ENCODE measurements at regions not wholly inside any gene's neighbourhood (a gene's known extent, or its start where the extent isn't known, plus 50 kb on each side); places are given as distances from the start of the nearest gene placed in this dataset.
"Not testable (repeated sequence)": the region's sequence is repeated elsewhere in the genome, so short reads cannot be mapped to it uniquely, and the experiment has no call there.

GRCh38 chr7:114279901-114280300 is 134.7 kb upstream of the FOXP2 start:
- no peaks in the 10 kb centered on the region for H3K27me3 ChIP-seq (ENCODE audit: control insufficient read depth, insufficient read depth)
- no peak overlapping the region for H3K27ac ChIP-seq (ENCODE audit: low read length)
- DNase-seq (no peak), ATAC-seq (no peak)
- 88% methylated on average over 1 of the region's 1 CpG for WGBS
- no peaks in the 10 kb centered on the region for H3K4me1 ChIP-seq (ENCODE audit: control insufficient read depth, insufficient read depth, low read length)
- H3K4me3 ChIP-seq (ENCODE audit: low read length) = no peak overlapping the region
- no peaks in the 10 kb centered on the region for H3K9me3 ChIP-seq (ENCODE audit: control insufficient read depth, low read length)
- intact Hi-C loops (cut with DNase I) = no loop called here

GRCh38 chr7:114273218-114273617 is 141.4 kb upstream of the FOXP2 start:
- Histone ChIP-seq H3K27ac (ENCODE audit: low read length) (no peak overlapping the region), H3K4me1 (ENCODE audit: control insufficient read depth, insufficient read depth, low read length) (no peaks in the 10 kb centered on the region), H3K27me3 (ENCODE audit: control insufficient read depth, insufficient read depth) (no peaks in the 10 kb centered on the region), H3K4me3 (ENCODE audit: low read length) (no peak overlapping the region), H3K9me3 (ENCODE audit: control insufficient read depth, low read length) (no peaks in the 10 kb centered on the region)
- ATAC-seq = no peak
- intact Hi-C loops (cut with DNase I) = no loop called here
- DNase-seq = no peak
- 87% methylated on average over 1 of the region's 1 CpG for WGBS

- intact Hi-C loops (cut with DNase I) = no loop called here
- DNase-seq (no peak), ATAC-seq (no peak)
- 64% methylated on average over 1 of the region's 1 CpG for WGBS
- Histone ChIP-seq H3K27me3 (ENCODE audit: control insufficient read depth, insufficient read depth) (no peaks in the 10 kb centered on the region), H3K4me3 (ENCODE audit: low read length) (no peak overlapping the region), H3K4me1 (ENCODE audit: control insufficient read depth, insufficient read depth, low read length) (no peaks in the 10 kb centered on the region), H3K27ac (ENCODE audit: low read length) (no peak overlapping the region), H3K9me3 (ENCODE audit: control insufficient read depth, low read length) (no peaks in the 10 kb centered on the region)
Observed at GRCh38 chr7:114269714-114270113, 144.9 kb upstream of the FOXP2 start.

GRCh38 chr7:114267550-114267949 is 147.1 kb upstream of the FOXP2 start:
- WGBS = 95% methylated on average over 3 of the region's 3 CpGs
- ATAC-seq; H3K9me3 ChIP-seq (ENCODE audit: control insufficient read depth, low read length); intact Hi-C loops (cut with DNase I); DNase-seq; H3K27ac ChIP-seq (ENCODE audit: low read length); H3K4me3 ChIP-seq (ENCODE audit: low read length); H3K4me1 ChIP-seq (ENCODE audit: control insufficient read depth, insufficient read depth, low read length); H3K27me3 ChIP-seq (ENCODE audit: control insufficient read depth, insufficient read depth): not testable (repeated sequence)

- Histone ChIP-seq H3K4me1 (ENCODE audit: control insufficient read depth, insufficient read depth, low read length) (no peaks in the 10 kb centered on the region), H3K27ac (ENCODE audit: low read length) (no peak overlapping the region), H3K9me3 (ENCODE audit: control insufficient read depth, low read length) (no peaks in the 10 kb centered on the region), H3K4me3 (ENCODE audit: low read length) (no peak overlapping the region), H3K27me3 (ENCODE audit: control insufficient read depth, insufficient read depth) (no peaks in the 10 kb centered on the region)
- no peak for DNase-seq
- WGBS = 95% methylated on average over 2 of the region's 2 CpGs
- intact Hi-C loops (cut with DNase I) = no loop called here
- ATAC-seq = no peak
Observed at GRCh38 chr7:114264023-114264422, 150.6 kb upstream of the FOXP2 start.

GRCh38 chr7:114263219-114263618 is 151.4 kb upstream of the FOXP2 start:
- H3K4me3 ChIP-seq (ENCODE audit: low read length) = no peak overlapping the region
- H3K27ac ChIP-seq (ENCODE audit: low read length) = no peak overlapping the region
- DNase-seq = no peak
- ATAC-seq = no peak
- intact Hi-C loops (cut with DNase I) = no loop called here
- 68% methylated on average over 3 of the region's 3 CpGs for WGBS
- no peaks in the 10 kb centered on the region for H3K27me3 ChIP-seq (ENCODE audit: control insufficient read depth, insufficient read depth)
- no peaks in the 10 kb centered on the region for H3K9me3 ChIP-seq (ENCODE audit: control insufficient read depth, low read length)
- no peaks in the 10 kb centered on the region for H3K4me1 ChIP-seq (ENCODE audit: control insufficient read depth, insufficient read depth, low read length)

GRCh38 chr7:114255404-114255841 is 159.2 kb upstream of the FOXP2 start:
- Histone ChIP-seq H3K27ac (ENCODE audit: low read length) (no peak overlapping the region), H3K27me3 (ENCODE audit: control insufficient read depth, insufficient read depth) (no peaks in the 10 kb centered on the region), H3K9me3 (ENCODE audit: control insufficient read depth, low read length) (no peaks in the 10 kb centered on the region), H3K4me1 (ENCODE audit: control insufficient read depth, insufficient read depth, low read length) (no peaks in the 10 kb centered on the region), H3K4me3 (ENCODE audit: low read length) (no peak overlapping the region)
- intact Hi-C loops (cut with DNase I) = no loop called here
- DNase-seq = peak in 1 of 3 donors; percentile 18
- no peak for ATAC-seq
- 87% methylated on average over 14 of the region's 14 CpGs for WGBS

GRCh38 chr7:114243646-114244045 is 171.0 kb upstream of the FOXP2 start:
- 85% methylated on average over 3 of the region's 3 CpGs for WGBS

GRCh38 chr7:114242992-114243507 is 171.6 kb upstream of the FOXP2 start:
- no peak for ATAC-seq
- 67% methylated on average over 2 of the region's 2 CpGs for WGBS
- no peaks in the 10 kb centered on the region for H3K9me3 ChIP-seq (ENCODE audit: control insufficient read depth, low read length)
- intact Hi-C loops (cut with DNase I) = no loop called here
- H3K27ac ChIP-seq (ENCODE audit: low read length) = no peak overlapping the region
- no peaks in the 10 kb centered on the region for H3K4me1 ChIP-seq (ENCODE audit: control insufficient read depth, insufficient read depth, low read length)
- DNase-seq = no peak
- H3K27me3 ChIP-seq (ENCODE audit: control insufficient read depth, insufficient read depth) = no peaks in the 10 kb centered on the region
- no peak overlapping the region for H3K4me3 ChIP-seq (ENCODE audit: low read length)

More at GRCh38 chr7:114243646-114244045, 171.0 kb upstream of the FOXP2 start:
- no peak overlapping the region for H3K4me3 ChIP-seq (ENCODE audit: low read length)
- no peaks in the 10 kb centered on the region for H3K9me3 ChIP-seq (ENCODE audit: control insufficient read depth, low read length)
- H3K27me3 ChIP-seq (ENCODE audit: control insufficient read depth, insufficient read depth) = no peaks in the 10 kb centered on the region
- DNase-seq = no peak
- no peak overlapping the region for H3K27ac ChIP-seq (ENCODE audit: low read length)
- intact Hi-C loops (cut with DNase I) = no loop called here
- no peaks in the 10 kb centered on the region for H3K4me1 ChIP-seq (ENCODE audit: control insufficient read depth, insufficient read depth, low read length)
- no peak for ATAC-seq

GRCh38 chr7:114229246-114229645 is 185.4 kb upstream of the FOXP2 start:
- ATAC-seq = no peak
- 59% methylated on average over 1 of the region's 1 CpG for WGBS
- H3K9me3 ChIP-seq (ENCODE audit: control insufficient read depth, low read length) = no peaks in the 10 kb centered on the region
- no peaks in the 10 kb centered on the region for H3K4me1 ChIP-seq (ENCODE audit: control insufficient read depth, insufficient read depth, low read length)
- intact Hi-C loops (cut with DNase I) = no loop called here
- H3K4me3 ChIP-seq (ENCODE audit: low read length) = no peak overlapping the region
- no peaks in the 10 kb centered on the region for H3K27me3 ChIP-seq (ENCODE audit: control insufficient read depth, insufficient read depth)
- no peak for DNase-seq
- H3K27ac ChIP-seq (ENCODE audit: low read length) = no peak overlapping the region

- no peak overlapping the region for H3K27ac ChIP-seq (ENCODE audit: low read length)
- H3K27me3 ChIP-seq (ENCODE audit: control insufficient read depth, insufficient read depth) = no peaks in the 10 kb centered on the region
- H3K9me3 ChIP-seq (ENCODE audit: control insufficient read depth, low read length) = no peaks in the 10 kb centered on the region
- no peak for ATAC-seq
- peaks cover 1% of the 10 kb centered on the region for H3K4me1 ChIP-seq (ENCODE audit: control insufficient read depth, insufficient read depth, low read length)
- H3K4me3 ChIP-seq (ENCODE audit: low read length) = no peak overlapping the region
- intact Hi-C loops (cut with DNase I) = no loop called here
- no peak for DNase-seq
Observed at GRCh38 chr7:114225784-114226183, 188.8 kb upstream of the FOXP2 start.

- no peak for ATAC-seq
- peaks cover 1% of the 10 kb centered on the region for H3K4me1 ChIP-seq (ENCODE audit: control insufficient read depth, insufficient read depth, low read length)
- DNase-seq = no peak
- no peaks in the 10 kb centered on the region for H3K27me3 ChIP-seq (ENCODE audit: control insufficient read depth, insufficient read depth)
- intact Hi-C loops (cut with DNase I) = no loop called here
- no peak overlapping the region for H3K27ac ChIP-seq (ENCODE audit: low read length)
- WGBS = 64% methylated on average over 1 of the region's 1 CpG
- no peak overlapping the region for H3K4me3 ChIP-seq (ENCODE audit: low read length)
- no peaks in the 10 kb centered on the region for H3K9me3 ChIP-seq (ENCODE audit: control insufficient read depth, low read length)
Observed at GRCh38 chr7:114218283-114218682, 196.3 kb upstream of the FOXP2 start.
